GM18505 (cell line): ENCODE measurements at regions not wholly inside any gene's neighbourhood (a gene's known extent, or its start where the extent isn't known, plus 50 kb on each side); places are given as distances from the start of the nearest gene placed in this dataset.

ENCODE experiments used
- ATAC-seq: cut with Tn5 transposase; IDR thresholded peaks from one replicate; pipeline ENCODE4 v1.9.1; 2021; ENCODE audit not compliant: unreplicated experiment
- POLR2A ChIP-seq: IDR thresholded peaks from 4 replicates; pipeline ENCODE4 v1.6.1; 2011; ENCODE audit warnings: borderline replicate concordance; ENCODE audit not compliant: insufficient read depth, insufficient read length; ENCODE audit errors: extremely low read depth

DNA sequence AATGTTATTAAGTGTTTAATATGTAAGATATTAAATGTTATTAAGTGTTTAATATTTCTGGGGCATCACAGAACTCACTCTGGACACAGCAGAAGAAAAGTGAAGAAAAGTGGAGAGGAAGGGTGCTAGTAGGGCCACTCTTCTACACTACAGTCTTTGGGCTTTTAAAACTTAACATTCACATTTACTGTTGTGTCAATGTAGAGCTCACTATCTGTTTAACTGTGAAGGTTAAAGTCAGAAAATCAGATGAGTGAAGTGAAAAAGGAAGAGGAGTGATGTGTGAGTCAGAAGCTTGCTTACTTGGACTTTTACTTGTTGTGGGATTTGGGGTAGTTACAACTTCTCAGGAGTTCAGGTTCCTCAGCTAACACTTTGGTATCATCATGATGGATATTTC is 145.3 kb upstream of the DNAJC19 start:
- no peak for ATAC-seq
- TF ChIP-seq POLR2A: no peak

DNA sequence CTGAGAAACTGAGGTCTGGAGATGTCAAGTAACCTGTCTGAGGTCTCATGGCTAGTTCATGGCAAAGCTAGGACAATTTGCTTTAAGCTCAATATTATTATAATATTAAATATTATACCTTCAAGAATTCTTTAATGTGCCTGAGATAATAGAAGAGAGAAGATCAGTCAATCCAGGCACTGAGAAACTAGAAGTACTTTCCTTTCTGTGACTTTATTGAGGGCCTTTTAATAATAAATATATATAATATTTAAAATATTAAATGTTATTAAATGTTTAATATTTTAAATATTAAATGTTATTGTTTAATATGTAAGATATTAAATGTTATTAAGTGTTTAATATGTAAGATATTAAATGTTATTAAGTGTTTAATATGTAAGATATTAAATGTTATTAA is 144.3 kb upstream of the DNAJC19 start:
- TF ChIP-seq POLR2A: no peak
- no peak for ATAC-seq

DNA sequence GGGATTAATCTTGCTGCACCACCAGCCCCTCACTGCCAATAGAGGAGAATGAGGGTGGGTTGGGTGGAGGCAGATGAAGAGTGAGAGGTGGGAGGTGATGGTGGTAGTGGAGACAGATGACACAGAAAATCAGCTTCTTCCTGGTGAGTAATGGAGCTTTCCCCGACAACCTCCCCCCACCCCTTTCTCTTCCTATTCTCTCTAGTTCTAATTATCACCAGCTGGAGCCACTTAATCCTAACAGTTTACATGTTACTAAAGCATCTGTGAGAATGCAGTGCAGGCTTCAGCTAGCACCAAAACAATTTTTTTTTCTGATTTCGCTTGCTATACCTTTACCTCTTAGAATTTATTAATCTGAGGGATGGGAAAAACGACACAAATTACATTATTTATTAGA is 116.1 kb upstream of the DNAJC19 start:
- TF ChIP-seq POLR2A: no peak
- ATAC-seq: no peak

DNA sequence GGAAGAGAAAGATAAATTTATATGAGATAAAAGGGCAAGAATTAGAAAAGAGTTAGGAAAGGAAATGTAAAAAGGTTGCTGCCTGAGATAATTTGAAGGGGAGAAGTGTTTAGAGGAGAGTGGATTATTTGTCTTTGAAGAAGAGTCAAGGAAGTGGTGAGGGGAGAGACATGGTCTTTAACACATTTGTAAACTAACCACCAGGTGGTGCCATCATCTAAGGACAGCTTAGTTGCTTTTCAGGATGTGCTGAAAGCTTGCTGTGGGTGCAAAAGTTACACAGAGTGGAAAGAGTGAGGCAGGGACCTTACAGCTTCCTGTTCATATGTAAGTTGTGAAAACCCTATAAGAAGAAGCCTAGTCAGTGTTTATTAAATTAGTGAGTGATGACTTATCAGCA is 114.1 kb upstream of the DNAJC19 start:
- ATAC-seq: no peak
- TF ChIP-seq POLR2A: no peak

DNA sequence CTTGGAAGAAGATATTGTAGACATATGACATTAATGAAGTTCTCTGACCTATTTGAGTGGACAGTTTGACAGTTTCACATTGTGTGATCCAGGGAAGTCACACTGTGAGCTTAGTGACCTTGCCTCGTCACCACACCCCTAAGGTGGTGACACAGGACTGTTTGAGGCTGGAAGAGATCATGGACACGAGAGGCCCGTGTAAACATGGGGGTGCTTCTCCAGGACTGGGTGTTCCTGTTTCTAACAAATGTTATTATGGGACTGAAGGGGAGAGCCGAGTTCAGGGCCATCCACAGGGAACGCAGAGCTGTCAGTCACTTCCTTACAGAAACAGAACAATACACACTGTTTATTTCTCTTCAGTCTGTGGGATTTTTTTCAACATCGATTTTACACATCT is 96.5 kb upstream of the DNAJC19 start:
- ATAC-seq: no peak
- TF ChIP-seq POLR2A: no peak

DNA sequence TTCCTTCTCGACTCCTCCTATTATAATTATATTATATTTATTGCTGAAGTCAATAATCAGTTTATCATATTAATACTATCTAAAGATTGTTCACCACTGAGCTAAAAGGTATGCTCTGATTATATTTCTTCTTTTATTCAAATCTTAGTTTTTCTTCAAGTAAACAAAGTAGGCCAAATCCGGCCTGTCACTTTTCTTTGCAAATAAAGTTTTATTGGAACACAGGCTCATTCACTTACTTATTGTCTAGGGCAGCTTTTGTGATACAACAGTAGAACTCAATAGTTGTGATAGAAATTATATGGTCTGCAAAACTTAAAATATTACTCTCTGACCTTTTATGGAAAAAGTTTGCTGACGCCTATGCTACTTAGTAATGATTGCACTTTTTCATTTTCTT is 92.4 kb upstream of the DNAJC19 start:
- no peak for TF ChIP-seq POLR2A

DNA sequence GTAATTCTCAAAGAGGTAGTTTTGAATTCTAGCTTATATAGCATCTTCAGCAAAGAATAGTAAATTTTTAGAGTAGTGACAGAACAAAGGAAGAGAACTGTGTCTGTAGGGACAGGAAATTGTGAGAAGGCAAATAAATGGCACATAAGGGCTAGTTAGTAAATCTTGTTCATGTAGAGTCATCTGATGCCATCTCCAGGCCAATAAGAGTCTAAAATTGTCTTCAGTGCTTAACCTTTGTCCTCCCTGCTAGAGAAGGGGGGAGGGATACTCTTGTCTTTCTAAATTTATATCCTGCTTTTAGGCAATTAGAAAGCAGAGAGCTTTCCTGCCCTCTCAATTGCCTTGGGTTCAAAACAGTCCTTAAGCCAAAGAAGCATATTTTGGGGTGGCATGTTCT is 87.0 kb upstream of the DNAJC19 start:
- no peak for TF ChIP-seq POLR2A
- ATAC-seq: no peak

More for the DNA sequence above, 92.4 kb upstream of the DNAJC19 start:
- no peak for ATAC-seq

DNA sequence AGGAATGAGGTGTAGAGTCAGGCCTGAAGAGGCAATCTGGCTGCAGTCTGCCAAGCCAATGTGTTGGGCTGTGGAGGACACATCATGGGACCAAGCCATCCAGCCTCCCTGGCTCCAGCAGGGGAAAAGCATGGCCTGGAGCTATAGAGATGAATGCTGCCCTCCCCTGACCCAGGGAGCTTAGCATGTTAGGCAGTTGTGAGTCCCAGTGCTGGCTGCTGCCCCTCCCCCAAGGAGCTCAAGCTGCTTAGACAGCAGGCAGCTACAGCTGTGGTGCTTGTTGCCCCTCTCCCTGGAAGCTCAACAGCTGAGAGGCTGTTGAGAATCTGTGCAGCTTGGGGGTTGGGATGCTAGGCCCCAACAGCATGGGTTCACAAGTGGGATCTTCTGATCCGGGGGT is 85.6 kb upstream of the DNAJC19 start:
- TF ChIP-seq POLR2A: no peak
- no peak for ATAC-seq

DNA sequence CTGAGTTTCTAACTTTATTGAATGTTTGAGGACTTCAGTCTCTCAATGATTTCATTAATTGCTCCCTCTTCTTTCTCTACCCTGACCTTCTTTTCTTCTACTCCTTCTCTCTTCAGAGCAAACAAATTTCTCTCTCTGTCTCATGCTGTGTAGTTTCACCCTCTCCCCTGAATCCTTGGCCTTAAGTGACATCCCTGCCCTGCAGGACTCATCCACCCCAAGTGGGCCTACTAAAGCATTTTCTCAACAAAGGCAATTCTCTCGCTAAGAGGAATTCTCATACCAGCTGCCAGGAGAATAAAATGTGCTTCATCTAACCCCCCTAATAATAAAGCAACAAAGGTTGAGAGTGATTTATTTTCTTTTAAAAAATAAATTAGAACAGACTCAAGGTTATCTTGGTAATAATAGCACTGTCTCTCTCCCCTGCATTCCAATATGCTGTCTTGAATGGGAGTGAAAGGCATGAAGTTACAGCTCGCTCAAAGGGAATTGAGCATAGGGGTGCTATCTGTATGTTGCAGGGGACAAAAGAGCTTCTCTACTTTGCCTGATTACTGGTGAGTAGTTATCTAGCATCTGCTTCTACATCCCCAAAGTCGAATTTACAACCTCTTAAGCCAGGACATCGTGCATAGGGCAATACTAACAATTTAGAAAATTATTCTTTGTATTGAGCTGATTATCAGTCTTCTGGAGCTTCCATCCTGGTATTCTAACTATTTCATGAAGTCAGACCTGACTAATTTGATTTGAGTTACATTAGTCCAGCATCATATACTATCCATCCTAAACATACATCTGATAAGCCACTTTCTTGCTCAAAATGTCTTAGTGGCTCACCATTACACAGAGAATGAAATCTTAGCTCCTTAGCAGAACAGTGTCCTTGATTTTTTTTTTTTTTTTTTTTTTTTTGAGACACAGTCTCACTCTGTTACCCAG is 76.9 kb upstream of the DNAJC19 start:
- no peak for TF ChIP-seq POLR2A
- no peak for ATAC-seq

DNA sequence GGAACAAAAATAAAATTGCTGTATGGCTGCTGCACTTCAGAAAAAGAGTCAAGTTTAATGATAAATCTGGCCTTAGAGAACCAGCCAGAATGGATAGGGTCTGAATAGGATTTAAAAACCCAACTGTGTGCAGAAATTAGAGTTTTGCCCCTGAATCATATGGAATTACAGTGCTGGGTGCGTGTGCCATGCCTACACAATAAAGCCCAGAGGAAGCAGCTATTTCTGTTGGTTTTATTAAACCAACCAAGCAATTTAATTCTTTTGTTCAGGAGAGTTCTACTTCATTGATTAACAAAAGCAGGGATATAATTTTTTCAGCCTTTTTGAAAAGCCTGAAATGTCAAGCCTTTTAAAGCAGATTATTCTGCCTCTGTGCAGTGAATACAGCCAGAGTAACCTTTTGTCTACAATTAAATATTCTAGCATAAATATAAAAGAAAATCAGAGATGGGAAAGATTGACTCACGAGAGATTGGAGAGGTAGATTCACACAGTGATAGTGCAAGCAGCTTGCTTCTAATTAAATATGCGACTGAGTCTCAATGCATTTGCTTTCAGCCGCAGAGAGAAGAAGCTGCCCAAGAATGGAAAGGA is 66.7 kb upstream of the DNAJC19 start:
- ATAC-seq: no peak
- no peak for TF ChIP-seq POLR2A

DNA sequence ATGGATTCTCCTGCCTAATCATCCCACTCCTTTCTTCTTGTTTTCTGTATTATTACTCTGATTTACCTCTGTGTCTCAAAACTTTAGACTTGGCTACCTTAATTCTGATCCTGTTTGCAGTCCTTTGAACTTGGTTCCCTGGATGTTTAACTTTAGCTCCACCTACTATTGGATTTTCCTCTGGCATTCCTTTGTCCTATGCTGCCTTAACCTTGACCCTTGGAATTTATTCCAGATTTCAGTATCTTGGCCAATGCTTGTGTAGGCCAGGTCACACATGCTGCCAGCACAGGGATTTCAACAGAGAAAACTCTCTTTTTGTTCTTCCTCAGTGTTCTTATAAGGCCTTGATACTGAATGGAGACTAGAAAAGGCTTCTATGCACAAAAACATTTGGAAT is 65.0 kb upstream of the DNAJC19 start:
- no peak for TF ChIP-seq POLR2A
- no peak for ATAC-seq

DNA sequence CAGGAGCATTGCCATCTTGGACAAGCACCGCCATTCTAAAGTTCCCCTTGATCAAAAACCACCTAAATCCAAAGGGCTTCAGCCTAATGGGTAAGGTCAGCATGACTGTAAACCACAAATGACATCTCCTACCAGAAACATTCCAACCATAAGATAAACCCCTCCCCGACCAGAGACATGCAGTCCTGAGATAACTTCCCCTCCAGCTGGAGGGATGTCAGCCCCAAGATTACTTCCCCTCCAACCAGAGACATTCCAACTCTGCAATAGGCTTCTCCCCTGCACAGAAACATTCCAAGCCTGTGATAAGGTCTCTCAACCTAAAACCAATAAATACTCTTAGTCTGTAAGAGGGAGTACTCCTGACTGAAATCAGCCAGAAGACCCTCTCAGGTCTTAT is 62.7 kb upstream of the DNAJC19 start:
- no peak for ATAC-seq
- no peak for TF ChIP-seq POLR2A

DNA sequence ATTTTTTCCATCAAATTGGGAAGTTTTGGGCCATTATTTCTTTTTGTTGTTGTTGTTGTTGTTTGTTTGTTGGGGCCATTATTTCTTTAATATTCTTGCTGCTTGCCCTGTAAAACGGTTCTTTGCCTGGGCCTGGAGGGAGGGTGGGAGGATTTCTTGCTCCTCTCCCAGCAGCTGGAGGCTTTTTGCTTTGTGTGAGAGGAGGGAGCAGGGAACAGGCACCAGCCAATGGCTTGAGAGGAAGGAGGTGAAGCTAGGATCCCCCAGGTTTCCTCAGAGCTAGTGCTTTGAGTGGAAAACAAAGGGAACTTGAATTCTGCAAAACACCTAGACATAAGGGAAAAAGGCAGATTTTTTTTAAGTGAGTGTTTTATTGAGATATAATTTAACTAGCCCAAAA is 61.2 kb upstream of the DNAJC19 start:
- no peak for ATAC-seq
- TF ChIP-seq POLR2A: no peak

DNA sequence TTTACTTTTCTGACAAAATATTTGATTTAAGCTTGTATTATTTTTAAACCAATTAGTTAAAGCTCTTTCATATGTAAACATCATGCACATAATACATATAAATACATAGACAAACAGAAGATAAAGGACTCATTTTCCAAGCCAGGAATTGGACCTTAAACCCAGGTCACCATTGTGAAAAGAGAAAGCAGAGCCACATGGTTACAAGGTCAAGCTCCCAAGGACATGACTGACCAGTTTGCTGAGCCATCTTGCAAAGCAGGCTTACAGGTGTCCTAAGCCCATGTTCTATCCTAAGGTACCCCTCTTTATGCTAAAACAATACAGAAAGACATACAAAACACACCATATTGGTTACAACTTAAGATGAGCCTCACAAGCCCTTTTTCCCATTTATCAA is 50.5 kb upstream of the DNAJC19 start:
- ATAC-seq: no peak
- TF ChIP-seq POLR2A: no peak
